GM12873 (cell line): ENCODE measurements at regions not wholly inside any gene's neighbourhood (a gene's known extent, or its start where the extent isn't known, plus 50 kb on each side); places are given as distances from the start of the nearest gene placed in this dataset.

Experiments
- TF ChIP-seq, protein P1 (sequence below): IDR thresholded peaks from 2 replicates; pipeline ENCODE4 v1.5.1; 2012; ENCODE audit warnings: low read depth, mild to moderate bottlenecking, moderate library complexity, low read length, control low read depth; ENCODE audit not compliant: insufficient read depth; ENCODE audit errors: missing control alignments

DNA sequence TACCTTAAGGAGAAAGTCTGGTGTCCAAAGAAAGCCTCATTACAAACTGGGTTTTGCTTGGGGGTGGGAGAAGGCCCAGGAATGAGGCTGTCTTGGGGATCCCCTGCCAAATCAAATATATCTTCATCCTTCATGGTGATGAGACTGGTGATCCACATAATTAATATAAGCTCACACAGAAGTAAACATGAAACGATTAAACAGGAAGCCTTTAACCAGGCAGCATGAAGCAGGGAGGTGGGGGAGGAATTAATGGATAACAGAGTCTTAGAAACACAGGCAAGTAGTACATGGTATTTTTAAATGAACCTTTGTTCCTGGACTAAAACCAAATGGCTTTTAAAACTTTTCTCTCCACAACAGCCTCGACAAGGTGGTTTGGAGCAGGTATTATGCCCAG lies 437.5 kb downstream of the TFAP2A start:
- TF ChIP-seq, protein P1, sequence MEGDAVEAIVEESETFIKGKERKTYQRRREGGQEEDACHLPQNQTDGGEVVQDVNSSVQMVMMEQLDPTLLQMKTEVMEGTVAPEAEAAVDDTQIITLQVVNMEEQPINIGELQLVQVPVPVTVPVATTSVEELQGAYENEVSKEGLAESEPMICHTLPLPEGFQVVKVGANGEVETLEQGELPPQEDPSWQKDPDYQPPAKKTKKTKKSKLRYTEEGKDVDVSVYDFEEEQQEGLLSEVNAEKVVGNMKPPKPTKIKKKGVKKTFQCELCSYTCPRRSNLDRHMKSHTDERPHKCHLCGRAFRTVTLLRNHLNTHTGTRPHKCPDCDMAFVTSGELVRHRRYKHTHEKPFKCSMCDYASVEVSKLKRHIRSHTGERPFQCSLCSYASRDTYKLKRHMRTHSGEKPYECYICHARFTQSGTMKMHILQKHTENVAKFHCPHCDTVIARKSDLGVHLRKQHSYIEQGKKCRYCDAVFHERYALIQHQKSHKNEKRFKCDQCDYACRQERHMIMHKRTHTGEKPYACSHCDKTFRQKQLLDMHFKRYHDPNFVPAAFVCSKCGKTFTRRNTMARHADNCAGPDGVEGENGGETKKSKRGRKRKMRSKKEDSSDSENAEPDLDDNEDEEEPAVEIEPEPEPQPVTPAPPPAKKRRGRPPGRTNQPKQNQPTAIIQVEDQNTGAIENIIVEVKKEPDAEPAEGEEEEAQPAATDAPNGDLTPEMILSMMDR: no peak

DNA sequence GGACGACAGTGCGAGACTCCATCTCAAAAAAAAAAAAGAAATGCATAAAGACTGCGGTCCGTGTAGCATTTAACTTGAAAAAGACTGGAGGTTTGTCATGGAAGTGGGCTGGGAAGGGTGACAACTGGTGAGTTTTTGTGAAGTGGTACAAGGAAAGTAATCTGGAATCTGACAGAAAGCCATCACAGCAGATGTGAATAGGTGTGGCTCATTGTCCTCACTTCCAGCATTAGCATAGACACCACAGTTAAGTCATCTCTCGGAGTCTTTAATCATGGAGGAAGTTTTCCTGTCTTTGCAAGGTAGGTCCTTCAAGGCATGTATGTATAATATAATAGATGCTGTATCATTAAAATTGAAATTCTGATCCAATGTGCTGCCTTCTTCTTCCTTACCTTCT lies 453.2 kb downstream of the TFAP2A start:
- TF ChIP-seq, protein P1: no peak

DNA sequence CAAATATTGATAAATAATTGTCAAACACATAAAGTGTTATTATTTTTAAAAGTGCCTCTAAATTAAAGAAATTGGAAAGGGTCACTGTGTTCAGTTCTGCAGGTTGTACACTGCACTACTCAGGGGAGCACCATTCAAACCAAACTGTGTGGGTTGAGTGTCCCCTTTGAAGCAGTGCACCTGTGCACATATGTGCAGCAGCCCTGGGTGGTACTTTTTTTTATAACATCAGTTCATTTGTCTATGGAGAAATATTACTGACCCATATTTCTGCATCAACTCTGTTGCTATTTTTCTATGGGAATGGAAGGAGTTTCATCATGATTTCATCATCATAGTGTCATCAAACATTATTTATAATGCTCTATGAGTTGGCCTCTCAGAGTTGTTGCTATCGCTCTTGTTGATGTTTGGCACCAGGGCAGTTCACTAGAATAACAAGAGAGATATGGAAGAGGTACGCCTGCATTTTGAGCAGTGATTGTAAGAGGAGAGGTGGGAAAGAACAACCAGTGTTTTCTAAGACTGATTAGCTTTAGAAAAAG lies 457.6 kb downstream of the TFAP2A start:
- TF ChIP-seq, protein P1: no peak

DNA sequence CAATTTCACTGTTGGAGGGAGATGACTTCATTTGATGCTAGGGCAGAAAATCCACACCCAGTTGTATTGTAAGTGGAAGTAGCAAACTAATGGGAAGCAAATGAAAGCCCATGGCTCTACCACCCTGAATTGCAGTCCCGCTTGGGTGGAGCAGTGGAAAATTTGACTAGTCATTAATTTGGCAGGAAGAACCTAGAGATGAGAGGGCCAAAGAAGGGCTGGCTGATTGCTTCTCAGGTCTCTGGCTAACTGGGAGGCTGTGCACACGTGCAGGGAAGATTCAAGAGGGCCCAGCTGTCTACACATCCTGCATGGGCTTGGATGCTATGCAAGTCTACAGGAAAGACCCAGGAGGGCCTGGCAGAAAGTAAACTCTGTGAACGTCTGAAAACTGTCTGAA lies 466.2 kb downstream of the TFAP2A start:
- TF ChIP-seq, protein P1: no peak

DNA sequence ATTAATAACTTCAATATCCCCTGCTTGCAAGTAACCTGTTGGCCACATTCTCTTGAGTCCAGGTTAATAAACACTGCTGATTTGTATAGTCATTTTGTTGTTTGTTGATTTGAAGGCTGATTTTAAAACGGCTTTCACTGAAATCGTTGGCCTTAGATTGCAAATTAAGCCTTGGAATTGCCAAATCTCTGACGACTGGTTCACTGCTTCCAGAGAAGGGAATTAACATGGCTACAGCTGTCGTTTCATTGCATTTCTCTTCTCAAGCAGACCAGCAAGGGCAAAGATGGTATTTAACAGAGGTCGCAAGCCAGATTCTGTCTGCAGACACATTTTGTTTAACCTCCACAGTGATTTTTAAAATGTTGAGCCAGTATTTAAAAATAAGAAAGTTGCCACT lies 470.9 kb downstream of the TFAP2A start:
- TF ChIP-seq, protein P1: no peak

DNA sequence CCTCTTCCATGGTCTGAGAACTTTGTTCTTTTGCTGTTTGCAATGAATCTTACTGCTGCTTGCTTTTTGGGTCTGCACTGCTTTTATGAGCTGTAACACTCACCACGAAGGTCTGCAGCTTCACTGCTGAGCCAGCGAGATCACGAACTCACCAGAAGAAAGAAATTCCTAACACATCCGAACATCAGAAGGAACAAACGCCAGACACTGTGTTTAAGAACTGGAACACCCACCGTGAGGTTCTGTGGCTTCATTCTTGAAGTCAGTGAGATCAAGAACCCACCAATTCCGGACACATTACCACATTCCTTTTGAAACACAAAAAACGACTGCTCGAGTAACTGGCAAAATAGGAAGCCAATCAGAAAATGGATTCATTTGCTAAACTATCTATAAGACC lies 471.8 kb downstream of the TFAP2A start:
- TF ChIP-seq, protein P1: no peak

DNA sequence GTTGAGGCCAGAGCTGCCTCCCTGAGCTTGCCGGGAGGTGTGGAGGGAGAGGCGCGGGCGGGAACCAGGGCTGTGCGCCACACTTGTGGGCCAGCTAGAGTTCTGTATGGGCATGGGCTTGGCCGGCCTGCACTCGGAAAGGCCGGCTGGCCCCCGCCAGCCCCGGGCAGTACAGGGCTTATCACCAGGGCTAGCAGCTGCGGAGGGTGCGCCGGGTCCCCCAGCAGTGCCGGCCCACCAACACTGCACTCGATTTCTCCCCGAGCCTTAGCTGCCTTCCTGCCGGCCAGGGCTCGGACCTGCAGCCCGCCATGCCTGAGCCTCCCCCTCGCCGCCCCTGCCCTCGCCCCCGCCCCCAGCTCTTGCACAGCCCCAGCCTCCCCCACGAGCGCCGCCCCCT lies 472.7 kb downstream of the TFAP2A start:
- TF ChIP-seq, protein P1: no peak
